H1 (cell line): ENCODE measurements at regions not wholly inside any gene's neighbourhood (a gene's known extent, or its start where the extent isn't known, plus 50 kb on each side); places are given as distances from the start of the nearest gene placed in this dataset.

Experiments used
- ATF2 ChIP-seq: IDR thresholded peaks from 2 replicates; pipeline ENCODE4 v1.6.1; 2012; ENCODE audit warnings: low read length, inconsistent platforms
- BCL11A ChIP-seq, 2 experiments: IDR thresholded peaks; one replicate each; pipeline ENCODE4 v1.6.1; 2011; ENCODE audit warnings: low read depth in 2 of 2, low read length in 2 of 2, mild to moderate bottlenecking in 2 of 2
- E2F6 ChIP-seq: IDR thresholded peaks from 2 replicates; pipeline ENCODE4 v1.6.1; 2012; ENCODE audit warnings: inconsistent platforms

GRCh38 chr5:20229303-20230005 lies 241.5 kb upstream of the CDH18 start (continued):
- no peak for TF ChIP-seq ATF2
- no peak for TF ChIP-seq BCL11A (IDR thresholded peaks at IDR 0.05; ENCODE audit: low read depth in 2 of 2, low read length in 2 of 2)
- TF ChIP-seq E2F6 = no peak
- TF ChIP-seq, all 59 proteins: peak for 0
